ENCODE measurements at regions not wholly inside any gene's neighbourhood (a gene's known extent, or its start where the extent isn't known, plus 50 kb on each side); places are given as distances from the start of the nearest gene placed in this dataset.

DNA sequence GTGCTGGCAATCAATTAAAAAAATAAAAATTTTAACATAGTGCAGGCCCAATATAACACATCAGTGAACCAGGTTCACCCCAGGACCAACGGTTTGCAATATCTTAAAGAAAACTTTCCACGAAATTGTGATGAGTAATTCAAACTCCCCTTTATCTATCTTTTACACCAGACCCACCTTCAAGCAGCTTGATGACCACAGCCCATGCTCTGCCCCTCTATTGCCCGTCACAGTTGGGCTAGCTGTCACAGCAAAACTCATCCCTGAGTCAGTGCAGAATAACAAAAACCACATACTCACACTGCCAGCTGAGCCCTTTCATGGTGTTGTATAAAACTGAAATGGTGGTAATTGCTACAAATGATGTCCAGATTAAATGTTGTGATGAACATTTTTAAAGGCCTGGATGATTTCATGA lies 112.5 kb upstream of the CREB1 start:
- TF ChIP-seq SIN3A (IDR thresholded peaks at IDR 0.05; ENCODE audit: borderline replicate concordance, insufficient read depth, low read depth, low read length) (no peak), CTCF (IDR thresholded peaks at IDR 0.05) (no peak)

All from Panc1 (cell line).